ENCODE measurements at regions not wholly inside any gene's neighbourhood (a gene's known extent, or its start where the extent isn't known, plus 50 kb on each side); places are given as distances from the start of the nearest gene placed in this dataset.

GRCh38 chr2:157928372-157928771 is 52.2 kb upstream of the ACVR1 start:
- Histone ChIP-seq H4K5ac (ENCODE audit: insufficient read length, low read depth, low read length) (no peak overlapping the region), H2AFZ (ENCODE audit: low read length) (no peak overlapping the region), H3K79me2 (ENCODE audit: control insufficient read depth in 1 of 2, insufficient read depth in 2 of 2, low read length in 2 of 2) (no peaks in the 10 kb centered on the region), H4K20me1 (replicated peaks in 1 of 2; ENCODE audit: control insufficient read depth in 1 of 2, insufficient read depth in 2 of 2, low read length in 2 of 2) (no peaks in the 10 kb centered on the region), H3K27me3 (replicated peaks in 1 of 4; ENCODE audit: control insufficient read depth in 3 of 4, extremely low read depth in 1 of 4, insufficient read depth in 3 of 4, low read length in 3 of 4) (peaks cover 12 to 32% (median 25%) of the 10 kb centered on the region in 4 experiments), H3K4me2 (ENCODE audit: insufficient read depth in 1 of 2, low read depth in 2 of 2, low read length in 2 of 2) (no peak overlapping the region), H3K27ac (ENCODE audit: low read depth, low read length) (no peak overlapping the region), H3K9me3 (ENCODE audit: insufficient read depth in 2 of 2, low read depth in 1 of 2, low read length in 1 of 2) (no peaks in the 10 kb centered on the region), H3K9ac (replicated peaks in 1 of 4; ENCODE audit: extremely low read depth in 1 of 4, low read depth in 3 of 4, low read length in 3 of 4) (no peak overlapping the region), H3K36me3 (ENCODE audit: control insufficient read depth in 2 of 4, insufficient read depth in 4 of 4, low read length in 3 of 4) (no peaks in the 10 kb centered on the region), H2BK15ac (ENCODE audit: low read length) (no peak overlapping the region), H4K91ac (replicated peaks; ENCODE audit: insufficient read length, low read length) (no peak overlapping the region), H3K79me1 (ENCODE audit: low read depth, low read length) (no peaks in the 10 kb centered on the region), H3K14ac (ENCODE audit: insufficient read length) (no peak overlapping the region), H2BK12ac (ENCODE audit: low read depth, low read length) (no peak overlapping the region), H2BK120ac (replicated peaks; ENCODE audit: low read depth, low read length) (no peak overlapping the region), H4K8ac (ENCODE audit: extremely low read depth, insufficient read depth, low read length) (no peak overlapping the region), H3K56ac (replicated peaks; ENCODE audit: insufficient read length, low read depth, low read length) (no peak overlapping the region), H2BK5ac (ENCODE audit: low read depth, low read length) (no peak overlapping the region), H2BK20ac (ENCODE audit: low read length) (no peak overlapping the region), H3K4me1 (replicated peaks in 1 of 4; ENCODE audit: control insufficient read depth in 3 of 4, insufficient read depth in 4 of 4, low read length in 3 of 4) (peaks cover 4 to 21% (median 12%) of the 10 kb centered on the region in 4 experiments), H2AK5ac (ENCODE audit: low read depth, low read length) (no peak overlapping the region), H3K23ac (ENCODE audit: insufficient read length) (no peak overlapping the region), H3K18ac (ENCODE audit: extremely low read depth, low read length) (no peak overlapping the region), H3K4me3 (ENCODE audit: extremely low read depth in 1 of 4, insufficient read depth in 2 of 4, low read depth in 3 of 4, low read length in 4 of 4) (no peak overlapping the region), H3K4ac (replicated peaks; ENCODE audit: insufficient read length, low read depth, low read length) (no peak overlapping the region), H3K23me2 (ENCODE audit: low read depth, low read length) (peaks cover 5% of the 10 kb centered on the region)
- TF ChIP-seq RNF2 (IDR thresholded peaks at IDR 0.05; ENCODE audit: borderline replicate concordance, low read depth, low read length, missing control alignments, poor library complexity, severe bottlenecking) (no peak), SIX5 (IDR thresholded peaks at IDR 0.05; ENCODE audit: low read depth, low read length) (no peak), PHF8 (conservative IDR thresholded peaks at IDR 0.05; ENCODE audit: low read depth, low read length) (no peak)
- DNase-seq (ENCODE audit: low read depth in 1 of 2, low spot score in 2 of 2) (no peak), FAIRE-seq (no peak)
- CTCF ChIA-PET (ENCODE audit: partially characterized antibody), result no interaction called here
- POLR2A ChIA-PET (ENCODE audit: partially characterized antibody), result interaction anchor here (0.9 to 1.4 kb wide), 2 partner anchors 43 to 54 kb away, joined by 3 to 4 read pairs; no protein-coding TSS in a partner anchor

All from H1 (cell line).